Prostate gland (tissue), 2 donors: ENCODE measurements at regions not wholly inside any gene's neighbourhood (a gene's known extent, or its start where the extent isn't known, plus 50 kb on each side); places are given as distances from the start of the nearest gene placed in this dataset.

Experiments used
- DNase-seq: peaks from one replicate; pipeline ENCODE4 v3.0.0-alpha.2; 2019; ENCODE audit warnings: low spot score
- H3K27ac ChIP-seq, 2 donors: fragments of 200-600 bp; sonication (generic); 2 replicates each; pipeline ENCODE4 v1.5.1; 2017 to 2019
- H3K27me3 ChIP-seq: fragments of 200-600 bp; sonication (generic); replicated peaks from 2 replicates; pipeline ENCODE4 v1.5.1; 2019; ENCODE audit not compliant: insufficient read depth
- H3K36me3 ChIP-seq, 2 donors: fragments of 200-600 bp; sonication (generic); 1 replicate in 1 of 2; 2 replicates in 1 of 2; pipeline versions ENCODE4 v1.5.1 to v1.8.1; 2017 to 2019
- H3K4me1 ChIP-seq: fragments of 200-600 bp; sonication (generic); replicated peaks from 2 replicates; pipeline ENCODE4 v1.5.1; 2019
- H3K4me3 ChIP-seq, 2 donors: fragments of 200-600 bp; sonication (generic); 2 replicates each; pipeline ENCODE4 v1.5.1; 2017 to 2019
- H3K9me3 ChIP-seq: fragments of 200-600 bp; sonication (generic); 2 replicates; pipeline ENCODE4 v1.5.1; 2017
- POLR2A ChIP-seq: fragments of 450-650 bp; IDR thresholded peaks from one replicate; pipeline ENCODE4 v1.6.1; 2016; ENCODE audit warnings: antibody characterized with exemption, mild to moderate bottlenecking
- POLR2AphosphoS5 ChIP-seq: sonication (generic); formaldehyde crosslinking; IDR thresholded peaks from one replicate; pipeline ENCODE4 v1.6.1; 2017; ENCODE audit warnings: antibody characterized with exemption
- WGBS: methylation state at CpG from one replicate; pipeline ENCODE4 v1.1.5; 2018; 5-methylcytosine and 5-hydroxymethylcytosine counted together
- intact Hi-C: fragments of 100-400 bp; cut with DNase I; formaldehyde crosslinking; loops from one replicate; pipeline ENCODE4 v1.14.2; 2022
- TF ChIP-seq, protein P1 (sequence below), 4 experiments: fragments of 200-600 bp in 2 of 4; fragments of 450-650 bp in 2 of 4; sonication (generic) in 2 of 4; IDR thresholded peaks; 1 replicate in 3 of 4; 2 replicates in 1 of 4; pipeline ENCODE4 v1.5.1; 2016 to 2019; ENCODE audit warnings: antibody characterized with exemption in 4 of 4, mild to moderate bottlenecking in 2 of 4, moderate library complexity in 2 of 4

DNA sequence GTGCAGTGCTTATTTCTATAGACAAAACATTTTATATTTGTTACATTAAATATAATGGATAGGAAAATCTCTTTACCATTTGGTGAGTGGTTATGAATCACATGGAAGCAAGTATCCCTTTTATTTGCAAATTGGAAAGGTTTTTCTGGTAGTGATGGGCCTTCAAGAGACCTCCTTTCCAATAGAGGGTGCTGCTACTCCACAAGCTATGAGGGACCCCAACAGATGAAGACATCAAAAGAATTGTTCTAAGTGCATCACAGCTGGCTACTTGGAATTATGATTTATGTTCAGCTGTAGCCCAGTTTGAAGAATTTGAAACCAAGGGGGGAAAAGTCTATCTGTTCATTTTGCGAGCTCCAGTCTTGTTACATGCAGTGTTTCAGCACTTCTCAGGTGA is 493.7 kb upstream of the SGCD start:
- H3K4me1 ChIP-seq = no peaks in the 10 kb centered on the region
- WGBS = 80% methylated on average over 1 of the region's 1 CpG

DNA sequence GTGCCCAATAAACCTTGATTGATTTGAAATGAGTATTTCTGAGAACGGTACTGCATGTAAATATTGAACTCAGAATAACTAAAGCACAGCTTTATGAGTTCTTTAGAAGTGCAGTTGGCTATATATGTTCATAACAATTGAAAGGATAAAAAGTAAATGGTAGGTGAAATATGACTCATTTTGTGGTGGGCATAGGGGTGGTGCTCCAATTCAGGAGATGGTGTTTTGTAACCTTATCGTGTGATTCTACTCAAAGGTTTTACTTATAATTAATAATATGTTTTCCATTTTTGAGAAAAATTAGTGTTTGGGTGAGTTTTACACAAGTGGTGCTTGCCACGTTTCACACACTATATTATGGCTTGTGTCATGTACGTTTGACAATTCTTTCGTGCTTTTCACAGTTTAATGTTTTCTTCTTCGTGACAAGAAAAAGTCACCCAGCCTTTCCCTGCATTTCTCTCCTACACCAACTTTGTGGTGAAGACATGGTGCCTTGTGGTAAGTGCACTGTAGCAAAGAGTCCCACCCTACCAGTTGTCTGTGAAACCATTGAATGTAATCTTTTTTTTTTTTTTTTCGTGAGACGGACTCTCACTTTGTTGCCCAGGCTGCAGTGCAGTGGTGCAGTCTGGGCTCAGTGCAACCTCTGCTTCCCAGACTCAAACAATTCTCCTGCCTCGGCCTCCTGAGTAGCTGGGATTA is 492.5 kb upstream of the SGCD start:
- WGBS = 74% methylated on average over 9 of the region's 9 CpGs
- intact Hi-C loops = no loop called here

More for the DNA sequence above, 493.7 kb upstream of the SGCD start:
- no peaks in the 10 kb centered on the region for H3K27me3 ChIP-seq
- intact Hi-C loops = no loop called here
- H3K36me3 ChIP-seq = no peaks in the 10 kb centered on the region
- no peak overlapping the region for H3K4me3 ChIP-seq
- no peak for DNase-seq
- no peaks in the 10 kb centered on the region for H3K9me3 ChIP-seq
- no peak overlapping the region for H3K27ac ChIP-seq
- TF ChIP-seq, protein P1, sequence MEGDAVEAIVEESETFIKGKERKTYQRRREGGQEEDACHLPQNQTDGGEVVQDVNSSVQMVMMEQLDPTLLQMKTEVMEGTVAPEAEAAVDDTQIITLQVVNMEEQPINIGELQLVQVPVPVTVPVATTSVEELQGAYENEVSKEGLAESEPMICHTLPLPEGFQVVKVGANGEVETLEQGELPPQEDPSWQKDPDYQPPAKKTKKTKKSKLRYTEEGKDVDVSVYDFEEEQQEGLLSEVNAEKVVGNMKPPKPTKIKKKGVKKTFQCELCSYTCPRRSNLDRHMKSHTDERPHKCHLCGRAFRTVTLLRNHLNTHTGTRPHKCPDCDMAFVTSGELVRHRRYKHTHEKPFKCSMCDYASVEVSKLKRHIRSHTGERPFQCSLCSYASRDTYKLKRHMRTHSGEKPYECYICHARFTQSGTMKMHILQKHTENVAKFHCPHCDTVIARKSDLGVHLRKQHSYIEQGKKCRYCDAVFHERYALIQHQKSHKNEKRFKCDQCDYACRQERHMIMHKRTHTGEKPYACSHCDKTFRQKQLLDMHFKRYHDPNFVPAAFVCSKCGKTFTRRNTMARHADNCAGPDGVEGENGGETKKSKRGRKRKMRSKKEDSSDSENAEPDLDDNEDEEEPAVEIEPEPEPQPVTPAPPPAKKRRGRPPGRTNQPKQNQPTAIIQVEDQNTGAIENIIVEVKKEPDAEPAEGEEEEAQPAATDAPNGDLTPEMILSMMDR (IDR thresholded peaks at IDR 0.05) = no peak
- TF ChIP-seq POLR2AphosphoS5 (no peak), POLR2A (no peak)

DNA sequence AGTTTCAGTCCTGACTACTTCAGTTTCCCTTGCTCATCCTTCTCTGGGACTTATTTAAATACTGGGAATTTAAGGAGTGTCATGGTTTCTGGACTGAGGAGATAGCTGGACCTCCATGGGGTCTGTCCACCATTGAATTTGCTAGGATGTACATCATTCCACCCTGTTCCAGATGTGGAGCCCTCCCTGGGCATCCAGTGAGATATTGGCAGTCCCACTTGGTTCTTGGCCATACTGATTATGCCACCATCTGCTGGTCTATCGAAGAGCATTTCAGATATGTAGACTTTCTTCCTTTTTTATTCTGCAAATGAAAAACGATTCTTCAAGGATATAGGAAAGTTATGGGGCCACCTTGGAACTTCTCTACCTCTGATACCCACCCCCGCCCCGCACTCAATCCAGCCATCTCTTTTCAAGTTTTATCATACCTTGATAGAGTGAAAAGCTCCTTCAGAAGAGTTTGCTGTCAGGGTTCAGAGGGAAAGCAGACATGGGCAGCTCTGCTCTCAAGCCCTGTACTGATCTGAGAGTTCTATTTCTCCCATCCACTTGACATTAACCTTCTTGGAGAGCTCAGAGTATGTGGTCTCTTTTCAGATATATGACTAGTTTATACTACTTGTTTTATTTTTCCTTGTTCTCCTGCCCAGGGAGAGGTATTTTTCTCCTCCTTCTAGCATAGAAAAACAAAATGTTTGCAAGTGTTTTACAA is 490.7 kb upstream of the SGCD start:
- TF ChIP-seq, protein P1 (IDR thresholded peaks at IDR 0.05) = no peak
- TF ChIP-seq POLR2AphosphoS5 = no peak
- DNase-seq = no peak
- intact Hi-C loops = no loop called here

More for the DNA sequence above, 492.5 kb upstream of the SGCD start:
- no peak overlapping the region for H3K4me3 ChIP-seq
- no peak for DNase-seq
- H3K36me3 ChIP-seq = no peaks in the 10 kb centered on the region
- H3K9me3 ChIP-seq = no peaks in the 10 kb centered on the region
- TF ChIP-seq, protein P1 (IDR thresholded peaks at IDR 0.05) = no peak
- no peak for TF ChIP-seq POLR2A
- no peak for TF ChIP-seq POLR2AphosphoS5
- H3K27me3 ChIP-seq = no peaks in the 10 kb centered on the region
- H3K4me1 ChIP-seq = no peaks in the 10 kb centered on the region
- H3K27ac ChIP-seq = no peak overlapping the region

DNA sequence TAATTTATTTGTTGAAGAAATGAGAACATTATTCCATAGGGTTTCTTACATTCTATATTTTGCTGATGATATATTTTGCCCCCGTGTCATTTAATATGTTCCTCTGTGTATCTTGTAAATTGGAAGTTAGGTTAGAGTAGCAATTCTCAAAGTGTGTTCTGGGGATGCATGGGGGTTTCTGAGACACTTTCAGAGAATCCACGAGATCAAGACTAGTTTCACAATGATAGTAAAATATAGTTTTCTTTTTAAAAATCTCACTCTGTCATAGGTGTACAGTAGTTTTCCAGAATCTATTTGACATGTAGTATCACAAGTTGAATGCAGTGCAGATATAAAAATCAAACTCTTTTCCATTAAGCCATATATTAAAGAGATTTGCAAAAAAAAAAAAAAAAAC is 488.6 kb upstream of the SGCD start:
- no peaks in the 10 kb centered on the region for H3K4me1 ChIP-seq
- 81% methylated on average over 2 of the region's 2 CpGs for WGBS
- H3K9me3 ChIP-seq = no peaks in the 10 kb centered on the region
- H3K36me3 ChIP-seq = no peaks in the 10 kb centered on the region
- DNase-seq = no peak
- H3K27ac ChIP-seq = no peak overlapping the region
- H3K4me3 ChIP-seq = no peak overlapping the region
- H3K27me3 ChIP-seq = no peaks in the 10 kb centered on the region
- intact Hi-C loops = no loop called here
- TF ChIP-seq, protein P1 (IDR thresholded peaks at IDR 0.05) = no peak
- TF ChIP-seq POLR2A (no peak), POLR2AphosphoS5 (no peak)

More for the DNA sequence above, 490.7 kb upstream of the SGCD start:
- Histone ChIP-seq H3K4me3 (no peak overlapping the region), H3K27ac (no peak overlapping the region), H3K9me3 (no peaks in the 10 kb centered on the region), H3K27me3 (no peaks in the 10 kb centered on the region), H3K4me1 (no peaks in the 10 kb centered on the region), H3K36me3 (no peaks in the 10 kb centered on the region)
- 72% methylated on average over 4 of the region's 4 CpGs for WGBS
